Left renal pelvis (tissue), 4 donors: ENCODE measurements at regions not wholly inside any gene's neighbourhood (a gene's known extent, or its start where the extent isn't known, plus 50 kb on each side); places are given as distances from the start of the nearest gene placed in this dataset.
A peak's percentile ranks its signal among the peaks of the same experiment; 100 is the strongest.

Experiments
- DNase-seq, 4 donors: peaks; one replicate each; pipeline ENCODE4 v3.0.0-alpha.2; 2013; ENCODE audit warnings: low read depth in 4 of 4, low spot score in 3 of 4

DNA sequence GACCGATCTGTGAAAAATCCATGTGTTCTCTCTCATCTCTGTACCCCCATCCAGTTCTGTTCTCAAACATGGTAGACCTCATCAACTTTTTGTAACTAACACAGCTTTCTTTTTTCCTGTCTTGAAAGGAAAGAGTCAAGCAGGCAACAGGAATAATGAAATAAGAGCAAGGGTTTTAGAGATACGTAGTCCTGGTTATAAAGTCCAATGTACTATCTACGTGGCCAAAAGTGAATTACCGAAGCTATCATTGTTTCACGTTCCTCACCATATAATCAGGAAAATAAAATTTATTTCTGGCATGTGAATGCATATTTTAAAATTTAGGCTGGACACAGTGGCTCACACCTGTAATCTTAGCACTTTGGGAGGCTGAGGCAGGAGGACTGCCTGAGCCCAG, 472.2 kb upstream of the ANO3 start:
- no peak for DNase-seq

DNA sequence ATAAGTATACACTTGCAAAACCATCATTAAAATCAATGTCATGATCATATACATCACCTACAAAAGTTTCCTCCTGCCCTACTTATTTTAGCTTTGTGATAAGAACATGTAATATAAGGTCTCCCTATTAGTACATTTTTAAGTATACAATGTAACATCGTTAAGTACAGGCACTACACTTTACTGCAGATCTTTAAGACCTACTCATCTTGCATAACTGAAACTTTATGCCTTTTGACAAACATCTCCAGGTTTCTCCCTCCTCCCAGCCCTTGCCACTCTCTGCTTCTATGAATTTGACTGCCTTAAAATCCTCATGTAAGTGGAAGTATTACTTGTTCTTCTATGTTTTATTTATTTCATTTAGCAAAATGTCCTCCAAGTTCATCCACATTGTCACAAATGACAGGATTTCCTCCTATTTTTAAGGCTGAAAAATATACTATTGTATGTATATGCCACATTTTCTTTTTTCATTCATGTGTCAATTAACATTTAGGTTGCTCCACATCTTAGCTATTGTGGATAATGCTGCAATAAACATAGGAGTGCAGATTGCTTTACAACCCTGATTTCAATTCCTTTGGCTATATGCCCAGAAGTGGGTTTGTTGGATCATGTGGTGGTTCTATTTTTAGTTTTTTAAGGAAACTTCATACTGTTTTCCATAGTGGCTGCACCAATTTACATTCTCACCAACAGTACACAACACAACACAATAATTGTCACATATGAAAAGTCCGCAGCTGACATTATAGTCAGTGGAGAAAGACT, 471.1 kb upstream of the ANO3 start:
- peak; percentile 29 to 40 (median 36) for DNase-seq

DNA sequence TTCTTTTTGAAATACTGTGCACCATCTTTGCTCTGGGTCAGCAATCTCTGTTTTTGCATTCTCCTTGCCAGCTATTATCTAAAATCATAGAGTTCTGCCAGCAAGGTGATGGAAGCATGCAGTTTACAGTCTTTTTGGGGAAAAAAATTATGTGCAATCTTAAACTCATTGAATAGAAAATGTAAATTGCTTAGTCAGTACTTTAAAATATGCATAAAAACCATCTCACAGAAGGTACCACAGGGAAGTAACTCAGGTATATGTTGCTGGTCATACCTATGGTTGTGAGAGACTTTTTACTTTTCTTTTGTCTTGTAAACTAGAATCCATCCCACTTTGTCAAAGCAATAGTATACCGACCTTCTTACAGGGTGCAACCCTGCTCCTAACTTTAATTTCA, 469.8 kb upstream of the ANO3 start:
- DNase-seq: no peak

DNA sequence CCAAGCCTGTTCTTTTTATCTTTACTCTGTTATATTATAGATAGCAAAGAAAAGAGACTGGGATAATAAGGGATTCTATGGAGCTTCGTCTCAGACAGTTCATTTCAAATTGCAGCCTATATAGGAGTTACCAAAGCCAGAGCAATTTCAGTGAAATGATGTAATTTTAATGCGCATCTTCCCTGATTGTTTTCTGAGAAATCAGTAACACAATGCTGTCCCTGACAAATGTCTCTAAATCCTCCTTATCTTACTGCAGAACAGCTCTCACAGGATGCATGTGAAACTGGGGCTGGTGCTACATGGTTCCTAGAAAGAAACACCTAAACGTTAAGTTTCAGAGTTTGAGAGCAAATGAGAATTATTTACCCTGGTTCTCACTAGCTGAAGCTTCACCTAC, 467.9 kb upstream of the ANO3 start:
- DNase-seq: no peak

DNA sequence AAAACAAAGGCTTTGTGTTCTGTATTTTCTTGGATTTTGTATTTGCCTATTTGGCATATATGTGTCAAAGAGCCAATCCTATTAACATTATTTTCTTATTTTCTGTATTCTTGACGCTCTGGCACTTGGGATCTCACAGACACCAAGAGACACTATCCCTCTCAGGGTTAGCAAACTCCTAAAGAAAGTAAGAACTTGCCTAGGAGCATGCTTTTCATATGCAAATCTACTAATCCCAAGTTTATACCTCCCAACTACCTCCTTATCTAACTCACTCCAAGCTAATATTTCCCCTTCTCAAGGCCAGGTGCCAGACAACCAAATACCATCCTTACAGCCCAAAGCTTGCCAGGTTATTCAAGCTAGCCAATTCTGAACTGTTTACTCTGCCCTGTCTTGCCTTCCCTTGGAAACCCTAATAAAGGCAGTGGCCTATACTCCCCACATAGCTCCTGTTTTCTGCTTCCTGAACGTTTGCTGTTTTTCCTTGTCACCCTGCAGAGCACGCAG, 455.4 kb upstream of the ANO3 start:
- DNase-seq: no peak

DNA sequence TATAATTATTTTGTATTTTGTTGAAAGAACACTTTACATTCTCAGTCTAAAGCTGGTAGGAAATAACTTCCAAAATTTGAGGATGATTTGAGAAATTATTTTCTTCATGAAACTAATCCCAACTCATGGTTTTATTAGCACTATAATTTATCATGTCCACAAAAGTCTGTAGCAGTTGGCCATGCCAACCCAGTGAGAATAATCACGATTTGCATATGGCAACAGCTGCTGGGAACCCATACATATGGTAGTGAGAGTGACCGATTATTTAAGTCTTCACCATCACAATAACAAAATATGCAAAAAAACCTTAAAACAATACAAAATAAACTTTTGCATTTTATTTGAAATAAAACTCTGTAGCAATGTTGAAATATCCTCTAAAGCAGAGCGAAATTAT, 445.9 kb upstream of the ANO3 start:
- no peak for DNase-seq

DNA sequence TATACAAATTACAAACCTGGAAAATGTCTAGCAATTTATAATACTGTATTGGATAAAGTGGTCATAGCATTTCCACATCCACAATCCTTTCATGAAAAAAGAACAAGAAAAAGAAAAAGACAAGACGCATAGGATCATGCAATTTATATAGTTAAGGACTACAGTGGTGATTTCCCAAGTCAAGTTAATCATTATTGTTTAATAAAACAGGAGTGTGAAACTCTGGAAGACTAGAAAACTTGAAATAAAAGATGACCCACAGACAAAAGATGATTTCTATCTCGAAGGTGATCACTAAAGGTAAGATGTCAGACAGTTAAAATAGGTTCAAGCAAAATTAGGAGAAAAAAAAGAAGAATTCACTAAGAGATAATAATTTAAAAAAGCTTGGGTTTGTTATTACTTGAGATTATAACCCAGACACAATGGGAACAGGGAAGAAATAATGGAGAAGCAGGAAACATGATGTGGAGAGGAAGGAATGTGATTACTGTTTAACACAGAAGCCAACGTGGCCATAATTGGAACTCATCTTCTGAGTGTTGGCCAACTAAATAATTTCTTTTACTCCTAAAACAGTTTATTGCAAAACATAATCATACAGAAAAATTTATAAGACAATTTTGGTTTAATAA, 441.2 kb upstream of the ANO3 start:
- DNase-seq: no peak

DNA sequence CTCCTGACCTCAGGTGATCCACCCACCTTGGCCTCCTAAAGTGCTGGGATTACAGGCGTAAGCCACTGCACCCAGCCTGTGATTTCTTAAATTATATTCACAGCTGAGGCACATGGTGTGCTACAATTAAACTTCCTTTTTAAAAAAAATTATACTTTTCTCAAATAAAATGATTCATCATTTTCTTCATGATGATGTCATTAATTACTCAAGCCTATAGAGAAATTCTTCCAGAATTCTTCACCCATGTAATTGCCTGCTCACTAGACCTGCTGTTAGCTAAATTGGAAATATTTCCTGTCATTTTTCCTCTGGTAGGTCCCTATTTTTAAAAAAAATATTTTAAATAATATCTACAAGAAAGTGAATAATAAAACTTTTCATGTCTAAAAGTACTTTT, 440.0 kb upstream of the ANO3 start:
- no peak for DNase-seq

DNA sequence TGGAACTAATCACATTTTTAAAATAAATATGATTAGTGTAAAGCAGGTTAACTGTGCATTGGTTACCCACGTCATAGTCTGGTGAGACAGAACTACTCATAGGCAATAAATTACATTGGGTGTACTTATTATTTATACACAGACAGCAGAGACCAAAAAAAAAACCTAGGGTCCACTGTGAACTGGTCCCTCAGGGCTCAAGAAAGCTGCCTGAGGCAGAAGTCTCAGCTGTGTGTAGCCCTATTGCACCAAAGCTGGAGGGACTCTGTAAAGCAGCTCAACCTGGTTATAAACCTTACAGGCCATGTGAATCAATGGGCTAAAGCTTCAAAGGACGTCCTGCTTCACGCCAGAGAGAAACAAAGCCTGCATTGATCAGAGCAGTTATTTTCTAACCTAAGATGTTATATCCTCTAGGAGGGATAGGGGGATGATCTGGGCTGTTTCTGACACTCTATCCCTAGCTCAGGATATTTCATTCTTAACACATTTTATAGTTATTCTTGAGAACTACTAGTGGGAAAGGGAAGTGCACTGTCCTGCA, 432.2 kb upstream of the ANO3 start:
- DNase-seq: no peak

DNA sequence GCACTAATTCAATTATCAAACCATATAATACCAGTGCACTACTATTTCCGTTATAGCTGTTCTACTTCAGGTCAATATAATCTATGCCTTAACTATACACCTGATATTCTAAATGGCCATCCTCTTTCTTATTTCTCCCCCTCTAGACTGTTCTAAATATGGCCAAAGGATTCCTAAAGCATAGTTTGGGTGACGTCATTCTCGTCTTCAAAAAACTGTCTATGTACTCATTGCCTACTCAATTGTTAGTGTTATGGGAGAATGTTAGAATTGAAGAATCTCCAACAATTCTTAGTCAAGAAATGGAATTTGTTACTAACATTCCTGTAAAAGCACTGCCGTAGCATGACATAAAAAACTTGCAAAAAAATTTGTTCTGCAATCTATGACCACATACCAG, 431.1 kb upstream of the ANO3 start:
- no peak for DNase-seq

DNA sequence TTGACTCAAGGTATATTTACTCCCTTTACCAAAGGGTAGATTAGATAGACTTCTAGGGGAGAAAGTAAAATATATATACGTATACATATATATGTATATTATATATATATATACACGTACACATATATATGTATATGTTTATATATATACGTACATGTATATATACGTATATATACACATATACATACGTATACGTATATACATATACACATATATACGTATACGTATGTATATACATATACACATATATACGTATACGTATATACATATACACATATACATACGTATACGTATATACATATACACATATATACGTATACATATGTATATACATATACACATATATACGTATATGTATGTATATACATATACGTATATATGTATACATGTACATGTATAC, 430.5 kb upstream of the ANO3 start:
- DNase-seq: no peak

DNA sequence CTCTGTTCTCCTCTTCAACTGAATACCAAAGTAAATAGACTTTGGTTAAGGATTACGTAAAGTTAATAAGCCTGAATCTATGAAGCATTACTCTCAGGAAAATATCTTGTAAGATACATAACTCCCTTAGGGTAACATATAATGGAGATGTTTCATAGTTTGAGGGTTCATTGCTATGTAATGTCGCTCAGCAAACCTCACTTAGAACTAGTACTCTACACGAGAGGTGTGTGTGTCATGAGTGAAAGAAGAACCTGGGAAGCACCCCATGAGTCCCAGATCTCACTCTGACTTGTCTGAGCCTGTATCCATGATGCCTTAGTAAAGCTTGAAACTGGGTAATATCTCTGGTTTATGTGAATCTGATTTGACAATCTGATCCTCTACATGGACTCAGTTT, 429.5 kb upstream of the ANO3 start:
- DNase-seq: no peak

DNA sequence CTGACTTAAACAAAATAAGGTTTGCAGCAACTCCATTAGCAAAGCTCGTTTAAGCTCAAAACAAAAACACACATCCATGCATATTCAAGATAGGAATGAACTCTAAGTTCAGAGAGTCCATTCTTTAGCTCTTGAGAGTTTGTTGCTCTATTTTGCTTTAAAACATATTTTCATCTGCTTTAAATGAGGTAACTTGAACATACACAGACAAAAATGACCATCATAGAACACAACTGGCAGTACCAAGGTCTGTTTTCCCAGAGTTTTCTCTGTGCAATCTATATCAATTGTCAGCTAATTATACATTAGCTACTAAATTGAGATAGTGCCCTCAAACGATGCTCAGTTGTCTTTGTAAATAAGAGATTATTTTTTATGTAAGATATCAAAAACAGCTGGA, 423.2 kb upstream of the ANO3 start:
- DNase-seq: no peak

DNA sequence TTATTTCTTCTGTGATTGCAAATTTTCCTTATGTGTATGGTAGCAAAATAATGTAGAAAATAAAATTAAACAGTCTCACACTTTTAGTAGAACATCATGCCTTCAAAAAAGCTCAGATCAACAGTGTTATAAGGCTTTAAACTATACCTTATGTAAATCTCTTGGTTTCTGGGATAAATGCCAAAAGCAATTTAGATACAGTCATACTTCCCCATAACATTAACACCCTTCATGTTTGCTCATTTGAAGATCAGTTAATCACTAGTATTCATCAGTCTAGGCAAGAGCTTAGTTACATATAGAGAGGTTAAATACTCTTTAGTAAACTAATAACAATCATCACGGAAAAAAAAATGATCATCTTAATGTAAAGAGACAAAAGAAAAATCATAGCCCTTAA, 421.8 kb upstream of the ANO3 start:
- DNase-seq: no peak

DNA sequence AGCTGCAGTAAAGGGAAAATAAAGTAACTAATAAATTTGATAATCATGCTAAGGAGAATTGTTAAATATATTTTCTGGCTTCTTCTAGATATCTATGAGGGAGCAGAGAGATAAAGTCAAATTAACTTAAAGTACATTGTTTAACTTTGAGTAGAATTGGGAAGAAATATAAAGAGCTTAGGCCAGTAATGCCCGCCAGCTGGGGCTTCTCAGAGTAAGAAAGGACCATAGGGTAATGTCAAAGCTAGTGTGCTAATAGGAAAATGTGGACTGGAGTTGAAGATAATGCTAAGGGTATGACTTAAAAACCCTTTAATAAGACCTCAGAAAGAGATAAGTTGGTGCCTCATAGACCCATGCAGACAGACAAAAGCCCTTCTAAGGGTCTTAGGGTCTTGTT, 411.6 kb upstream of the ANO3 start:
- peak in 2 of 4 donors; percentile 7 to 20 for DNase-seq

DNA sequence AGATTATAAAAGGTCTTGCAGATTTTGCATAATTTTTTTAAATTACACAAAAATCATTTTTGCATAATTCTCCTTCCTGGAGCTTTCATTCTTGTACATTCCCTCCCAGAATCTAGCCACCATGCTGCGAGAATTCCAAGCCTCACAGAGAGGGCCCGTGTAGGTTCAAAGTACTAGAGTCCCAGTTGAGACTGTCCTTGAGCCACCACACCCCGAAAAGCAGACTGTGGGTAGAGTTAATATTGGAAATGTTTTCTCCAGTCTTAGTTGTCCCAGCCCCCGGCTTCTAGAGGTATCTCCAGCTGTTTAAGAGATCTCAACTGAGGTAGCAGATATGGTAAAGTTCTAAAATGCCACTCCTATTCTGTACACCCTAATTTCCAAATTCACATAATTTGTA, 407.3 kb upstream of the ANO3 start:
- DNase-seq: no peak

DNA sequence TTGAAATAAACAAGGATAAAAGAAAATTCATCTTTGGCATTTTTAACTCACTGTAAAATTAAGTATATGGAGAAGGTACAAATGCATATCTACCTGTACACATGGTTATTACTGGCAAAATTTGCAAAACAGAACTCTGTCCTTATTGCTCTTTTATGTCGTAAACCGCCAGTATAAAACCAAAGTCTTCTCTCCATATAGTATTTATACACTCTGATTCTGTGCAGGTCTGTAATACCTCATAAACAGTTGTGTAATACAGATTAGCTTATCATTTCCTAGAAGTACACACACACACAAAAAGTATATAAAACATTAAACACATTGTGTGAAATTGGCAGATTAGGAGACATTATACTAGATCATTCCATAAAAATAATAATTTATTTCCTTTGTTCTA, 406.6 kb upstream of the ANO3 start:
- no peak for DNase-seq

DNA sequence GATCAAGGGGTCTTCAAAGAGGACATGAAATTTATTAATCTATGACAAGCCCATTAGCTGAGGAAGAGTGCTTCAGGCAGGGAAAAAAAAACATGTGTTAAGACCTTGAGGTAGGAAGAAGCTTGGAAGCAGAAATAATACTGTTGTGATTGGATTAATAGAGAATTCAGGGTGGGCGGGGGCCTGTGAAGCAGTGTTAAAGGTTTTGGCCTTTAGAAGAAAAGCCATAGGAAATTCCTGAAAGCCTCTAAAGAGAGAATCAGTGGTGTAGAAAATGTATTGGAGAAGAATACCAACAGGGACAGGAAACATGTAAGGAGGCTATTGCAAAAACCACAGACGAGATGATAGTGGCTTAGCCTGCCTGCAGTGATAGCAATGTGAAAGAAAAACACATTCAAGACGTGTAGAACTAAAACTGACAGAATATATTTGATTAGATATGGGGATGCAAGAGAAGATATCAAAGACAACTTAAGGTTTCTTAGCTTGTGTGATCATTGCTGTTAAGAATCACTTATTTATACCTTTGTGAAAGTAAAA, 404.4 kb upstream of the ANO3 start:
- no peak for DNase-seq

DNA sequence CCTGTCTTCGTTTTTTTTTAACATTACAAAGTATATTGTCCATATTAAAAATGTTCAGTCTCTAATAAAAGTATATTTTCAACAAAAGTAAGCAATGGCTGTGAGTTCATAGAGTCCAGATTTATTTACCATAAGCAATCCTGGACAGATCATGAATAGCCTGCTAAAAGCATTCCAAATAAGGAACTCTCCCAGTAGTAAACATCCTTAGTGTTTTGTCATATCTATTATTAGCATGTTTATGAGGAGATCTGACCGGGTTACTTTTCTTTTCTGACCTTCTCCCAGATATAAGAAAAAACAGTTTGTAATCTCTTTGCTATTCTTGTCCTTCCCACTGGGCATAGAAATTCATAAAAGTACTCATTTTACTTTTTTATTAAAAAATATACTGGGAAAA, 403.9 kb upstream of the ANO3 start:
- DNase-seq: no peak

DNA sequence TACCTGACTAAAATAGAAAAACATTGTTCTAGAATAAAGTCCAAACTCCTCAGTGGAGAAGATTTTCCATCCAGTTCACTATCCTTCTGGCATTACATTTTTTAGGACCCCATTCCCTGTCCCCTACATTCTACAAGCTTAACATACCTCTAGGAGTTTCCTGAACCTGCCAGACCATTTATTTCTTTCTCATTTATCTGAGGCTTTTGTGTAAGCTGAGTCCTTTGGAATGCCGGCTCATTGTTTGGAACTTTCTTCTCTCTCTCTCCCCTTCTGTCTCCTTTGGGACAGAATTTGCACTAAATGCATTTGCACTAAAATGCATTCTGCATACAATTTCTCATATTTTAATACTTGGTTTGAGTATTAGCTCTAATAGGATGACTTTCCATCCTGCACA, 393.0 kb upstream of the ANO3 start:
- no peak for DNase-seq

DNA sequence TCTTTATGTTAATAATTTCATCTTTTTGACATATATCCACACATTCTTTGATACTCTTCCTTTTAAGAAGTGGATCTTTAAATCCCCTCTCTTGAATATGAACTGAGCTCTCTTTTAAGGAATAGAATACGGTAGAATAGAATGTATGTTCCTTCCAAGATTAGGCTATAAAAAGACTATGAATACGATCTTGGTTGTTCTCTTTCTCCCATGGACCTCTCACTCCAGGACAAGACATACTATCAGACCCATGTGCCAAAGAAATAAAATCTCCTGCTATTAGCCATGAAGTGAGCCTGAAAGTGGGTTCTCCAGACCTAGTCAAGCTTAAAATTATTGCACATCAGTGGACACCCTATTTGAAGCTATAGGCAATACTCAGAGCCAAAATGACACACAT, 392.2 kb upstream of the ANO3 start:
- DNase-seq: no peak

DNA sequence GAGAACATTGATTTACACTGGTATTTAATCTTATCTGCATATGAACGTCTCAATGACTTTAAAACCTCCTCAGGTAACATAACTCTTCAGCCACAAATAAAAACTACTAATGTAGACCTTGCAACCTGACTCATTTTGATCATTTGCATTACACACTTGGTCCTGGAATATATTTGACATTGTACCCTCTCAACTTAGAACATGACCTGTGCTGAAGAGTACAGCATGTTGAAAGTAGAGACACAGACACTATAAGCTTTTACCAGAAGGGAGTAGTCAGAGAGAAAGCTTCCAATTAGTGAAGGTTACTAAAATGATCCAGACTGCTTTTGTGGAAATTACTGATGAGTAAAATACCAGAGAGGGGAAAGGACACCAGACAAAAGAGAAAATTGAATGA, 390.6 kb upstream of the ANO3 start:
- no peak for DNase-seq
